IMR-90 (cell line): ENCODE measurements at regions not wholly inside any gene's neighbourhood (a gene's known extent, or its start where the extent isn't known, plus 50 kb on each side); places are given as distances from the start of the nearest gene placed in this dataset.

ENCODE experiments used
- ATAC-seq: fragments of 200-7000 bp; cut with Tn5 transposase; 2 replicates; pipeline ENCODE4 v1.9.1; 2020; ENCODE audit warnings: low read depth, mild to moderate bottlenecking, moderate library complexity
- BruUV-seq: library from RNA; stranded (reverse); fragments of 400-500 nt; replicated peaks from 2 replicates; lab custom pipeline; 2021; lab: Mats Ljungman, UMichigan
- CTCF ChIA-PET: fragments of 300-600 bp; formaldehyde crosslinking; extraction: SDS; loops from one replicate; lab custom pipeline; 2021; ENCODE audit warnings: antibody characterized with exemption; lab: Yijun Ruan, JAX
- POLR2A ChIA-PET: fragments of 300-600 bp; sonication (Branson Sonifier 250); formaldehyde crosslinking; loops from one replicate; lab custom pipeline; 2022; ENCODE audit warnings: antibody characterized with exemption; ENCODE audit not compliant: unreplicated experiment; lab: Charles Lee
- DNase-seq: peaks from one replicate; pipeline ENCODE4 v3.0.0; 2013
- H2AFZ ChIP-seq: replicated peaks from 2 replicates; pipeline ENCODE3; 2013; ENCODE audit warnings: low read length, mild to moderate bottlenecking; ENCODE audit not compliant: poor library complexity
- H2AK5ac ChIP-seq: 2 replicates; pipeline ENCODE4 v1.6.1; 2013; ENCODE audit warnings: low read depth, low read length, inconsistent platforms
- H2AK9ac ChIP-seq: replicated peaks from 2 replicates; pipeline ENCODE3; 2013; ENCODE audit warnings: mild to moderate bottlenecking, low read depth, low read length, moderate library complexity; ENCODE audit not compliant: poor library complexity
- H2BK120ac ChIP-seq: 2 replicates; pipeline ENCODE4 v1.6.1; 2013; ENCODE audit warnings: low read depth, low read length, inconsistent platforms
- H2BK15ac ChIP-seq: 3 replicates; pipeline ENCODE4 v1.6.1; 2013; ENCODE audit warnings: low read depth, low read length, inconsistent platforms
- H2BK20ac ChIP-seq: 2 replicates; pipeline ENCODE4 v1.6.1; 2013; ENCODE audit warnings: low read depth, mild to moderate bottlenecking, inconsistent platforms, low read length, moderate library complexity
- H2BK5ac ChIP-seq: 2 replicates; pipeline ENCODE4 v1.6.1; 2013; ENCODE audit warnings: mild to moderate bottlenecking, low read depth, low read length, inconsistent platforms; ENCODE audit not compliant: poor library complexity, severe bottlenecking
- H3K14ac ChIP-seq: replicated peaks from 2 replicates; pipeline ENCODE4 v1.6.1; 2013; ENCODE audit warnings: low read depth, low read length, inconsistent platforms
- H3K18ac ChIP-seq: 2 replicates; pipeline ENCODE4 v1.6.1; 2013; ENCODE audit warnings: low read depth, low read length, control low read depth
- H3K23ac ChIP-seq: 2 replicates; pipeline ENCODE4 v1.6.1; 2013; ENCODE audit warnings: low read depth, low read length, inconsistent platforms
- H3K27ac ChIP-seq: 2 replicates; pipeline ENCODE4 v1.5.1; 2013; ENCODE audit warnings: mild to moderate bottlenecking, control low read depth, low read length; ENCODE audit not compliant: insufficient read depth
- H3K27me3 ChIP-seq: 2 replicates; pipeline ENCODE4 v1.6.1; 2013; ENCODE audit warnings: low read length; ENCODE audit not compliant: control insufficient read depth, insufficient read depth
- H3K36me3 ChIP-seq: 2 replicates; pipeline ENCODE4 v1.6.1; 2013; ENCODE audit warnings: low read length, mixed read lengths; ENCODE audit not compliant: control insufficient read depth, insufficient read depth
- H3K4ac ChIP-seq: 2 replicates; pipeline ENCODE4 v1.6.1; 2013; ENCODE audit warnings: low read depth, low read length, inconsistent platforms
- H3K4me1 ChIP-seq: 2 replicates; pipeline ENCODE4 v1.6.1; 2013; ENCODE audit warnings: low read length, mixed read lengths; ENCODE audit not compliant: control insufficient read depth, insufficient read depth
- H3K4me2 ChIP-seq: 2 replicates; pipeline ENCODE4 v1.6.1; 2013; ENCODE audit warnings: low read depth, mild to moderate bottlenecking, control low read depth, low read length, moderate library complexity
- H3K4me3 ChIP-seq: 2 replicates; pipeline ENCODE4 v1.5.1; 2013; ENCODE audit warnings: low read depth, mild to moderate bottlenecking, control low read depth, low read length, moderate library complexity; ENCODE audit not compliant: insufficient read depth
- H3K56ac ChIP-seq: 2 replicates; pipeline ENCODE4 v1.6.1; 2013; ENCODE audit warnings: low read length, inconsistent platforms; ENCODE audit not compliant: insufficient read depth; ENCODE audit errors: extremely low read depth
- H3K79me1 ChIP-seq, 2 experiments: 2 replicates each; pipeline ENCODE4 v1.6.1; 2013; ENCODE audit warnings: low read length in 2 of 2, inconsistent platforms in 1 of 2, low read depth in 1 of 2
- H3K9ac ChIP-seq: 2 replicates; pipeline ENCODE4 v1.6.1; 2013; ENCODE audit warnings: low read depth, low read length, control low read depth
- H3K9me1 ChIP-seq: 2 replicates; pipeline ENCODE4 v1.6.1; 2013; ENCODE audit warnings: low read length, inconsistent platforms; ENCODE audit not compliant: insufficient read depth
- H3K9me3 ChIP-seq: 2 replicates; pipeline ENCODE4 v1.6.1; 2013; ENCODE audit warnings: low read length; ENCODE audit not compliant: control insufficient read depth, insufficient read depth
- H4K20me1 ChIP-seq: 2 replicates; pipeline ENCODE4 v1.6.1; 2013; ENCODE audit warnings: low read length, inconsistent platforms; ENCODE audit not compliant: insufficient read depth
- H4K5ac ChIP-seq: 2 replicates; pipeline ENCODE4 v1.6.1; 2013; ENCODE audit warnings: mild to moderate bottlenecking, low read depth, low read length, control low read depth
- H4K8ac ChIP-seq, 2 experiments: 2 replicates each; pipeline ENCODE4 v1.6.1; 2013; ENCODE audit warnings: low read depth in 2 of 2, low read length in 2 of 2, control low read depth in 1 of 2, inconsistent platforms in 1 of 2
- H4K91ac ChIP-seq: 2 replicates; pipeline ENCODE4 v1.6.1; 2013; ENCODE audit warnings: low read depth, low read length, inconsistent platforms; ENCODE audit not compliant: insufficient read depth
- POLR2A ChIP-seq: IDR thresholded peaks from 2 replicates; pipeline ENCODE4 v1.6.1; 2012; ENCODE audit warnings: mild to moderate bottlenecking, low read depth, low read length
- WGBS, 2 experiments: methylation state at CpG; one replicate each; pipeline versions ENCODE4 v1.1.5 to v1.1.7; 2013; ENCODE audit warnings: missing lambda C conversion rate in 2 of 2; ENCODE audit not compliant: insufficient read length in 1 of 2; ENCODE audit errors: extremely low coverage in 2 of 2; 5-methylcytosine and 5-hydroxymethylcytosine counted together
- dilution Hi-C: fragments of 300-500 bp; cut with HindIII; formaldehyde crosslinking; loops from one replicate; pipeline ENCODE4 v1.14.3; 2018; ENCODE audit warnings: low sequenced_read_pairs; ENCODE audit not compliant: unreplicated experiment
- in situ Hi-C: fragments of 300-500 bp; cut with MboI; formaldehyde crosslinking; loops from 3 replicates; pipeline ENCODE4 v1.14.3; 2019; ENCODE audit warnings: low sequenced_read_pairs, inconsistent platforms, mixed read lengths
- intact Hi-C: fragments of 100-400 bp; cut with micrococcal nuclease; formaldehyde crosslinking; loops from 2 replicates; pipeline ENCODE4 v1.10.0; 2022

- H2BK20ac ChIP-seq, result no peak overlapping the region
These were observed 126.9 kb upstream of the HAND2 start for GRCh38 chr4:173656898-173657297.

More at GRCh38 chr4:173656898-173657297, 126.9 kb upstream of the HAND2 start:
- H3K9ac ChIP-seq, result no peak overlapping the region
- H4K91ac ChIP-seq, result no peak overlapping the region
- in situ Hi-C loops (no loop called here), intact Hi-C loops (no loop called here), dilution Hi-C loops (no loop called here)
- no peak overlapping the region for H4K5ac ChIP-seq
- no peak overlapping the region for H3K56ac ChIP-seq
- CTCF ChIA-PET, result no interaction called here
- no peak overlapping the region for H2AK5ac ChIP-seq
- no peak overlapping the region for H2BK120ac ChIP-seq
- no peaks in the 10 kb centered on the region for H3K9me1 ChIP-seq
- H3K23ac ChIP-seq, result no peak overlapping the region
- H3K36me3 ChIP-seq, result no peaks in the 10 kb centered on the region
- BruUV-seq, result no TSS peak
- H3K4me1 ChIP-seq, result no peaks in the 10 kb centered on the region
- H2AFZ ChIP-seq, result no peak overlapping the region
- no peak overlapping the region for H2BK5ac ChIP-seq
- DNase-seq (no peak), ATAC-seq (no peak)
- H3K4me2 ChIP-seq, result no peak overlapping the region
- H3K27ac ChIP-seq, result no peak overlapping the region
- H3K9me3 ChIP-seq, result no peaks in the 10 kb centered on the region
- no peaks in the 10 kb centered on the region for H3K27me3 ChIP-seq
- no peaks in the 10 kb centered on the region for H3K79me1 ChIP-seq
- no peak overlapping the region for H3K14ac ChIP-seq
- H4K8ac ChIP-seq, result no peak overlapping the region
- H4K20me1 ChIP-seq, result no peaks in the 10 kb centered on the region
- H3K4ac ChIP-seq, result no peak overlapping the region
- H3K4me3 ChIP-seq, result no peak overlapping the region
- no peak overlapping the region for H2AK9ac ChIP-seq
- H2BK15ac ChIP-seq, result no peak overlapping the region
- no peak for TF ChIP-seq POLR2A
- POLR2A ChIA-PET, result no interaction called here
- 33% methylated on average over 1 of the region's 4 CpGs; no CpG with 5 or more reads in 1 of the 2 experiments for WGBS, 2 experiments
- no peak overlapping the region for H3K18ac ChIP-seq
